ENCODE measurements at regions not wholly inside any gene's neighbourhood (a gene's known extent, or its start where the extent isn't known, plus 50 kb on each side); places are given as distances from the start of the nearest gene placed in this dataset.

DNA sequence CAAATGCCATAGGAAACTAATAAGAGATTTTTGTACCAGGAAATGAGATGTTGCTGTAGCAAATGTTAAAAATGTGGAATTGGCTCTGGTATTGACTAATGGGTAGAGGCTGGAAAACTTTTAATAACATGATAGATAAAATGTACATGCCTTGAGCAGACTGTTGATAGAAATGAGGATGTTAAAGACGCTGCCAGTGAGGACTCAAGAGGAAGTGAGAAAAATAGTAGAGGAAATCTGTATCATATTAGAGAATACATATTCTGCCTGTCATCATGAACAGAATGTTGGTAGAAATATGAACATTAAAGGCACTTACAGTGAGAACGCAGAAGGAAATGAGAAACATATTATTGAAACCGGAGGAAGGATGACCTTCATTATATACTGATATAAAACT is 577.2 kb upstream of the HTR2C start:
- 3% methylated on average over 3 of the region's 3 CpGs for WGBS (ENCODE audit: low lambda C conversion rate)
- TF ChIP-seq ZKSCAN1 (IDR thresholded peaks at IDR 0.05; ENCODE audit: low read length): no peak
- no peak for TF ChIP-seq HNF4A (CRISPR knock-in tag; IDR thresholded peaks at IDR 0.05)
- no peak for TF ChIP-seq ZBTB1 (CRISPR knock-in tag; IDR thresholded peaks at IDR 0.05; ENCODE audit: borderline replicate concordance)
- no peak for TF ChIP-seq REST (IDR thresholded peaks at IDR 0.05; ENCODE audit: borderline replicate concordance in 1 of 2, low read depth in 1 of 2, low read length in 2 of 2)
- TF ChIP-seq MLX (CRISPR knock-in tag; IDR thresholded peaks at IDR 0.05): no peak
- TF ChIP-seq ZSCAN9 (CRISPR knock-in tag; IDR thresholded peaks at IDR 0.05; ENCODE audit: borderline replicate concordance): no peak
- TF ChIP-seq ZBTB38 (CRISPR knock-in tag; IDR thresholded peaks at IDR 0.05): no peak
- TF ChIP-seq MATR3 (CRISPR knock-in tag; IDR thresholded peaks at IDR 0.05): no peak
- TF ChIP-seq, protein P1, sequence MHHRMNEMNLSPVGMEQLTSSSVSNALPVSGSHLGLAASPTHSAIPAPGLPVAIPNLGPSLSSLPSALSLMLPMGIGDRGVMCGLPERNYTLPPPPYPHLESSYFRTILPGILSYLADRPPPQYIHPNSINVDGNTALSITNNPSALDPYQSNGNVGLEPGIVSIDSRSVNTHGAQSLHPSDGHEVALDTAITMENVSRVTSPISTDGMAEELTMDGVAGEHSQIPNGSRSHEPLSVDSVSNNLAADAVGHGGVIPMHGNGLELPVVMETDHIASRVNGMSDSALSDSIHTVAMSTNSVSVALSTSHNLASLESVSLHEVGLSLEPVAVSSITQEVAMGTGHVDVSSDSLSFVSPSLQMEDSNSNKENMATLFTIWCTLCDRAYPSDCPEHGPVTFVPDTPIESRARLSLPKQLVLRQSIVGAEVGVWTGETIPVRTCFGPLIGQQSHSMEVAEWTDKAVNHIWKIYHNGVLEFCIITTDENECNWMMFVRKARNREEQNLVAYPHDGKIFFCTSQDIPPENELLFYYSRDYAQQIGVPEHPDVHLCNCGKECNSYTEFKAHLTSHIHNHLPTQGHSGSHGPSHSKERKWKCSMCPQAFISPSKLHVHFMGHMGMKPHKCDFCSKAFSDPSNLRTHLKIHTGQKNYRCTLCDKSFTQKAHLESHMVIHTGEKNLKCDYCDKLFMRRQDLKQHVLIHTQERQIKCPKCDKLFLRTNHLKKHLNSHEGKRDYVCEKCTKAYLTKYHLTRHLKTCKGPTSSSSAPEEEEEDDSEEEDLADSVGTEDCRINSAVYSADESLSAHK (CRISPR knock-in tag; IDR thresholded peaks at IDR 0.05; ENCODE audit: borderline replicate concordance): no peak
- TF ChIP-seq ZNF33A (CRISPR knock-in tag; IDR thresholded peaks at IDR 0.05; ENCODE audit: borderline replicate concordance): no peak
- CTCF ChIA-PET (ENCODE audit: low intra/inter-chr PET ratio, low total read pairs): no interaction called here
- H2AFZ ChIP-seq (ENCODE audit: low read length): no peak overlapping the region
- H3K27ac ChIP-seq (ENCODE audit: extremely low read length, insufficient read depth, low read length): no peak overlapping the region
- H3K27me3 ChIP-seq (ENCODE audit: control insufficient read depth in 1 of 2, insufficient read depth in 2 of 2, low read length in 2 of 2): no peaks in the 10 kb centered on the region
- no peaks in the 10 kb centered on the region for H3K36me3 ChIP-seq (replicated peaks in 1 of 2; ENCODE audit: control insufficient read depth in 1 of 2, insufficient read depth in 2 of 2, low read length in 2 of 2)
- FAIRE-seq (no peak), DNase-seq (ENCODE audit: low spot score) (no peak), ATAC-seq (no peak)
- H3K79me2 ChIP-seq (ENCODE audit: insufficient read depth, low read length): no peaks in the 10 kb centered on the region
- no peaks in the 10 kb centered on the region for H3K4me1 ChIP-seq (ENCODE audit: insufficient read depth, low read length)
- no TSS peak for BruUV-seq (replicated peaks)
- POLR2A ChIA-PET: no interaction called here
- H3K9me3 ChIP-seq (ENCODE audit: low read length): no peaks in the 10 kb centered on the region
- no peaks in the 10 kb centered on the region for H4K20me1 ChIP-seq (ENCODE audit: insufficient read depth, low read length)
- intact Hi-C loops (cut with micrococcal nuclease; ENCODE audit: unreplicated experiment): no loop called here
- H3K4me3 ChIP-seq (replicated peaks in 1 of 3; ENCODE audit: insufficient read depth in 1 of 3, low read depth in 2 of 3, low read length in 3 of 3): no peak overlapping the region
- no peak overlapping the region for H3K4me2 ChIP-seq (ENCODE audit: low read depth, low read length)
- H3K9ac ChIP-seq (ENCODE audit: insufficient read depth, low read depth, low read length): no peak overlapping the region
- in situ Hi-C loops (cut with HindIII; ENCODE audit: extremely low pct_ligation_motif_present, low pct_unique_long_range_greater_than_20kb): no loop called here
